H9 (cell line): ENCODE measurements at regions not wholly inside any gene's neighbourhood (a gene's known extent, or its start where the extent isn't known, plus 50 kb on each side); places are given as distances from the start of the nearest gene placed in this dataset.
"Not testable (repeated sequence)": the region's sequence is repeated elsewhere in the genome, so short reads cannot be mapped to it uniquely, and the experiment has no call there.

Experiments used
- DNase-seq: peaks from one replicate; pipeline ENCODE4 v3.0.0-alpha.2; 2017
- H2AFZ ChIP-seq: one replicate; pipeline ENCODE4 v1.6.1; 2013; ENCODE audit warnings: mild to moderate bottlenecking, low read length, control low read depth, moderate library complexity
- H2AK5ac ChIP-seq: 2 replicates; pipeline ENCODE4 v1.6.1; 2013; ENCODE audit warnings: low read length, control low read depth, mixed read lengths; ENCODE audit not compliant: insufficient read length
- H2BK120ac ChIP-seq: one replicate; pipeline ENCODE4 v1.6.1; 2013; ENCODE audit warnings: low read depth, mild to moderate bottlenecking, low read length, control low read depth, inconsistent platforms; ENCODE audit not compliant: poor library complexity, severe bottlenecking
- H2BK12ac ChIP-seq: 2 replicates; pipeline ENCODE4 v1.6.1; 2013; ENCODE audit warnings: low read length, control low read depth, mixed read lengths, low read depth; ENCODE audit not compliant: insufficient read length
- H2BK15ac ChIP-seq: 2 replicates; pipeline ENCODE4 v1.6.1; 2013; ENCODE audit warnings: low read depth, low read length, control low read depth
- H2BK20ac ChIP-seq: one replicate; pipeline ENCODE4 v1.6.1; 2013; ENCODE audit warnings: low read depth, mild to moderate bottlenecking, low read length, control low read depth, inconsistent platforms; ENCODE audit not compliant: poor library complexity, severe bottlenecking
- H2BK5ac ChIP-seq: 2 replicates; pipeline ENCODE4 v1.6.1; 2013; ENCODE audit warnings: low read length, control low read depth, mixed read lengths; ENCODE audit not compliant: insufficient read length
- H3K14ac ChIP-seq: 2 replicates; pipeline ENCODE4 v1.6.1; 2013; ENCODE audit warnings: low read length, control low read depth; ENCODE audit not compliant: insufficient read depth
- H3K18ac ChIP-seq: 2 replicates; pipeline ENCODE4 v1.6.1; 2013; ENCODE audit warnings: low read depth, mild to moderate bottlenecking, mixed read lengths, low read length, control low read depth; ENCODE audit not compliant: insufficient read length
- H3K23ac ChIP-seq: 2 replicates; pipeline ENCODE4 v1.6.1; 2013; ENCODE audit warnings: low read length, control low read depth, mixed read lengths, low read depth; ENCODE audit not compliant: insufficient read length
- H3K23me2 ChIP-seq: 2 replicates; pipeline ENCODE4 v1.6.1; 2013; ENCODE audit warnings: low read depth, mild to moderate bottlenecking, mixed read lengths, low read length, control low read depth; ENCODE audit not compliant: insufficient read length, poor library complexity, severe bottlenecking
- H3K27ac ChIP-seq: 2 replicates; pipeline ENCODE4 v1.5.1; 2013; ENCODE audit warnings: low read length, control low read depth, mixed read lengths, low read depth; ENCODE audit not compliant: insufficient read length
- H3K27me3 ChIP-seq: 2 replicates; pipeline ENCODE4 v1.6.1; 2013; ENCODE audit warnings: low read length, control low read depth, inconsistent platforms; ENCODE audit not compliant: insufficient read depth
- H3K4ac ChIP-seq: 2 replicates; pipeline ENCODE4 v1.6.1; 2013; ENCODE audit warnings: low read depth, mild to moderate bottlenecking, control low read depth, inconsistent platforms, low read length, moderate library complexity
- H3K4me1 ChIP-seq: 2 replicates; pipeline ENCODE4 v1.6.1; 2013; ENCODE audit warnings: low read length, control low read depth, inconsistent platforms; ENCODE audit not compliant: insufficient read depth
- H3K4me2 ChIP-seq: 2 replicates; pipeline ENCODE4 v1.6.1; 2013; ENCODE audit warnings: low read length, control low read depth, mixed read lengths; ENCODE audit not compliant: insufficient read length, insufficient read depth
- H3K56ac ChIP-seq: 2 replicates; pipeline ENCODE4 v1.6.1; 2013; ENCODE audit warnings: low read depth, mild to moderate bottlenecking, mixed read lengths, low read length, control low read depth; ENCODE audit not compliant: insufficient read length
- H3K79me1 ChIP-seq: 2 replicates; pipeline ENCODE4 v1.6.1; 2013; ENCODE audit warnings: low read depth, mild to moderate bottlenecking, moderate library complexity, low read length, control low read depth, inconsistent platforms; ENCODE audit not compliant: insufficient read depth, poor library complexity, severe bottlenecking
- H3K79me2 ChIP-seq: 2 replicates; pipeline ENCODE4 v1.6.1; 2013; ENCODE audit warnings: low read length, control low read depth, inconsistent platforms; ENCODE audit not compliant: insufficient read depth
- H3K9ac ChIP-seq: 2 replicates; pipeline ENCODE4 v1.6.1; 2013; ENCODE audit warnings: low read length, control low read depth, mixed read lengths; ENCODE audit not compliant: insufficient read length; ENCODE audit errors: extremely low read depth
- H3K9me3 ChIP-seq: one replicate; pipeline ENCODE4 v1.6.1; 2013; ENCODE audit warnings: low read depth, low read length, inconsistent platforms; ENCODE audit not compliant: control insufficient read depth
- H3T11ph ChIP-seq: one replicate; pipeline ENCODE4 v1.6.1; 2013; ENCODE audit warnings: mild to moderate bottlenecking, low read length, control low read depth, inconsistent platforms
- H4K20me1 ChIP-seq: one replicate; pipeline ENCODE4 v1.6.1; 2013; ENCODE audit not compliant: control insufficient read depth, insufficient read length, insufficient read depth
- H4K5ac ChIP-seq: 2 replicates; pipeline ENCODE4 v1.6.1; 2013; ENCODE audit warnings: low read depth, mild to moderate bottlenecking, mixed read lengths, low read length, control low read depth; ENCODE audit not compliant: insufficient read length
- H4K8ac ChIP-seq: replicated peaks from 2 replicates; pipeline ENCODE4 v1.6.1; 2013; ENCODE audit warnings: low read length, control low read depth, mixed read lengths, low read depth; ENCODE audit not compliant: insufficient read length
- H4K91ac ChIP-seq: 2 replicates; pipeline ENCODE4 v1.6.1; 2013; ENCODE audit warnings: low read depth, mild to moderate bottlenecking, moderate library complexity, mixed read lengths, low read length, control low read depth; ENCODE audit not compliant: insufficient read length
- H3K27ac Mint-ChIP-seq, 3 experiments: 2 replicates in 2 of 3; 3 replicates in 1 of 3; pipeline ENCODE4 v1.8.0; 2020 to 2021; ENCODE audit warnings: mixed read lengths in 3 of 3, mild to moderate bottlenecking in 1 of 3, moderate library complexity in 1 of 3
- H3K27me3 Mint-ChIP-seq: 2 replicates; pipeline ENCODE4 v1.8.0; 2021; ENCODE audit warnings: low read depth, mild to moderate bottlenecking, moderate library complexity, mixed read lengths
- H3K36me3 Mint-ChIP-seq, 3 experiments: 2 replicates in 2 of 3; 3 replicates in 1 of 3; pipeline ENCODE4 v1.8.0; 2020 to 2021; ENCODE audit warnings: low read depth in 3 of 3, mixed read lengths in 3 of 3; ENCODE audit not compliant: insufficient read depth in 1 of 3
- H3K4me1 Mint-ChIP-seq, 2 experiments: 2 replicates each; pipeline ENCODE4 v1.8.0; 2020; ENCODE audit warnings: mixed read lengths in 2 of 2
- H3K4me3 Mint-ChIP-seq, 2 experiments: 2 replicates in 1 of 2; 3 replicates in 1 of 2; pipeline ENCODE4 v1.8.0; 2020 to 2021; ENCODE audit warnings: mild to moderate bottlenecking in 2 of 2, mixed read lengths in 2 of 2, moderate library complexity in 1 of 2
- H3K9me3 Mint-ChIP-seq, 2 experiments: 2 replicates in 1 of 2; 3 replicates in 1 of 2; pipeline ENCODE4 v1.8.0; 2020; ENCODE audit warnings: mild to moderate bottlenecking in 2 of 2, mixed read lengths in 2 of 2, moderate library complexity in 1 of 2
- WGBS: extraction: QIAGEN DNeasy Blood & Tissue Kit; methylation state at CpG from one replicate; pipeline ENCODE4 v1.1.7; 2013; ENCODE audit warnings: missing lambda C conversion rate, low lambda C conversion rate, mixed read lengths; ENCODE audit not compliant: insufficient read length; ENCODE audit errors: extremely low coverage; 5-methylcytosine and 5-hydroxymethylcytosine counted together

DNA sequence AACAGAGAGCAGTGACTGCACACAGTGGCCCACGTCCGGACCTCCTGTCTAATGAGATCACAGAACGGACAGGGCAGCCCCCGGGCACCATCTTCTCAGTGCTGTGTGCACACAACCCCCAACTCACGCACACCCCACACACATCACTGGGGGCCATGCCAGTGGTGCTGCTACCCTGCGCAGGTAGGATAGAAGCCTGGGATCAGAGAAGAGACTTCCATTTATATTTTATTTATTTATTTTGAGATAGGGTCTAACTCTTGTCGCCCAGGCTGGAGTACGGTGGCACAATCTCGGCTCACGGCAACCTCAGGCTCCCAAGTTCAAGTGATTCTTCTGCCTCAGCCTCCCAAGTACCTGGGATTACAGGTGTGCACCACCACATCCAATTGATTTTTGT is 71.5 kb upstream of the TNK2 start:
- H3K9ac ChIP-seq, H3K14ac ChIP-seq, H3K4me1 ChIP-seq, H3K27ac Mint-ChIP-seq, H3K9me3 Mint-ChIP-seq, H3K23ac ChIP-seq, H3K4me3 Mint-ChIP-seq, H2AFZ ChIP-seq, H2BK5ac ChIP-seq, H4K8ac ChIP-seq, H2BK20ac ChIP-seq, H3K4me2 ChIP-seq, H3K27me3 ChIP-seq, H4K5ac ChIP-seq, H2BK120ac ChIP-seq, H3K4me1 Mint-ChIP-seq, H3K27me3 Mint-ChIP-seq, H3K79me2 ChIP-seq, H3K4ac ChIP-seq, H2BK12ac ChIP-seq, H4K91ac ChIP-seq, H3K9me3 ChIP-seq, H3K18ac ChIP-seq, H3K56ac ChIP-seq, H2BK15ac ChIP-seq, H3K79me1 ChIP-seq, DNase-seq, H3T11ph ChIP-seq, H2AK5ac ChIP-seq, H3K23me2 ChIP-seq, H3K27ac ChIP-seq, H4K20me1 ChIP-seq: not testable (repeated sequence)
- peaks cover 12 to 38% (median 35%) of the 10 kb centered on the region in 3 experiments; a peak in 6 of 7 replicates for H3K36me3 Mint-ChIP-seq
- no CpG with 5 or more reads among the region's 10 CpGs for WGBS

DNA sequence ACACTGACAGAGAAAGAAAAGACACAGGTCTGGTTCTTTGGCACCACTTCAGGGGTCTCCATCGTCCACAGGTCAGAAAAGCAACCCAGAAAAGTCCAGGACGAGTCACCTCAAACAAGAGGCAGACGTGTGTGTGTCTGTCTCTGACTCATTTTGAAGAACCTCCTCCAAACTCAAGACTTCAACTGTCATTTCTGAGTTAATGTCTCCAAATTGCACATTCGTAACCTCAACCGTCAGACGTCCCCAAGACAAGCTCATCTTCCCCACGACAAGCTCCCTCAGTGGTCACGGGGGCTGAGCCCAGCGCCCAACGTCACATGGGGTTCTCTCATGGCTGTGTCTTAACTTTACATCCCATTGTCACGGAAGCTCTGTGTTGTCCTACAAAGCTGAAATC is 70.2 kb upstream of the TNK2 start:
- H2BK12ac ChIP-seq, H3K79me2 ChIP-seq, H4K20me1 ChIP-seq, H3K23ac ChIP-seq, H3K9me3 ChIP-seq, H2BK120ac ChIP-seq, H4K91ac ChIP-seq, H3K79me1 ChIP-seq, H2BK5ac ChIP-seq, H3K4ac ChIP-seq, H4K8ac ChIP-seq, H3K9me3 Mint-ChIP-seq, H3K27me3 Mint-ChIP-seq, H3T11ph ChIP-seq, H2BK20ac ChIP-seq, H3K23me2 ChIP-seq, H3K4me1 ChIP-seq, H3K14ac ChIP-seq, H3K4me1 Mint-ChIP-seq, DNase-seq, H3K18ac ChIP-seq, H3K27me3 ChIP-seq, H3K4me2 ChIP-seq, H3K4me3 Mint-ChIP-seq, H3K27ac Mint-ChIP-seq, H3K9ac ChIP-seq, H3K56ac ChIP-seq, H3K27ac ChIP-seq, H4K5ac ChIP-seq, H2AFZ ChIP-seq, H2BK15ac ChIP-seq, H2AK5ac ChIP-seq: not testable (repeated sequence)
- WGBS = no CpG with 5 or more reads among the region's 11 CpGs
- peaks cover 12 to 41% (median 40%) of the 10 kb centered on the region in 3 experiments; a peak in 6 of 7 replicates for H3K36me3 Mint-ChIP-seq
